Head of caudate nucleus (tissue), 42 donors: ENCODE measurements at regions not wholly inside any gene's neighbourhood (a gene's known extent, or its start where the extent isn't known, plus 50 kb on each side); places are given as distances from the start of the nearest gene placed in this dataset.
A peak's percentile ranks its signal among the peaks of the same experiment; 100 is the strongest.

Experiments used
- DNase-seq, 42 donors: peaks; one replicate each; pipeline versions ENCODE4 v3.0.0 to v3.0.0-alpha.2; 2020 to 2021; ENCODE audit warnings: mixed read lengths in 7 of 42
- intact Hi-C: fragments of 100-400 bp; cut with DNase I; formaldehyde crosslinking; loops from one replicate; pipeline ENCODE4 v1.15.0; 2022

- DNase-seq, result no peak
- intact Hi-C loops, result no loop called here
Measured at GRCh38 chr6:138600726-138601125, 101.4 kb upstream of the NHSL1 start.

- intact Hi-C loops, result no loop called here
- no peak for DNase-seq
Measured at GRCh38 chr6:138601128-138601527, 101.8 kb upstream of the NHSL1 start.

DNA sequence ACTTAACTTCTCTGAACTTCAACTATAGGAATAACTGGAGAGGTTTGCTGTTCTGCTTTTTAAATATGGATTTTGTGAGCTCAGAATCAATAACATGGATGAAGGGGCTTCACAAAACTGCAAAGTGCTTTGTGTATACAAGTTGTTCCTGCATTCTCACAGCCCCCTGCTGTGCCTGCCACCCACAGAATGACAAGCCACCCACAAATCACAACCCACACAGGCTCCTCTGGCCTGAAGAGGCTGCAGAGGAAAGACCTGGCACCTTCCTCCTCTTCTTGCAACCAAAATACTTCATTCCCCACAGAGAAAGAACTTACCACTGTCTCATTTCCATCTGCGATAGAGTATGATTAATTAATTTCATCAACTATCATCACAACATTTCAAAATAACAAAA, 106.7 kb upstream of the NHSL1 start:
- DNase-seq, result no peak
- intact Hi-C loops, result no loop called here

GRCh38 chr6:138607478-138608433, 108.5 kb upstream of the NHSL1 start:
- no peak for DNase-seq
- intact Hi-C loops, result no loop called here

- no peak for DNase-seq
- intact Hi-C loops, result no loop called here
Measured at GRCh38 chr6:138608896-138609295, 109.6 kb upstream of the NHSL1 start.

DNA sequence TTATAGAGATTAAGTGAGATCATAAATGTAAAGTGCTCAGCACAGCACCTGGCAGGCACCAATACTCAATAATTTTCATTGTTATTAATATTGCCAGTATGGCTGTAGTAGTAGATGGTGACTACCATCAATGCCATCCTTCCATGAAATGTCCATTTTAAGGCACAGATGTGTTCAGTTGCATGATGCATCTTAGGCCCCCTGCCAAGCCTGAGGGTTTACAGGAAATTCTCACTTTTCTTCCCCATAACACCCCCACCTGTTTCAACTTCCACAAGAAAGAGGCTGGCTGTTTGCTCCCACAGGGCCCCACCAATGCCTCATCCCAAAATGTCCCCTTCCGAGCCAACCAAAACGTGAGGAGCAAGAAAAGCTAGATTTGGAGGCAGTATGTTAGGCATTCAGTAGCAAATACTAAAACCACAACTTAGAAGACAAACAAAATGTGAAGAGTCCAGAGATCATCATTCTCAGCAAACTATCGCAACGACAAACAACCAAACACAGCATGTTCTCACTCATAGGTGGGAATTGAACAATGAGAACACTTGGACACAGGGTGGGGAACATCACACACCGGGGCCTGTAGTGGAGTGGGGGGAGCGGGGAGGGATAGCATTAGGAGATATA, 110.6 kb upstream of the NHSL1 start:
- DNase-seq, result no peak
- intact Hi-C loops, result no loop called here

DNA sequence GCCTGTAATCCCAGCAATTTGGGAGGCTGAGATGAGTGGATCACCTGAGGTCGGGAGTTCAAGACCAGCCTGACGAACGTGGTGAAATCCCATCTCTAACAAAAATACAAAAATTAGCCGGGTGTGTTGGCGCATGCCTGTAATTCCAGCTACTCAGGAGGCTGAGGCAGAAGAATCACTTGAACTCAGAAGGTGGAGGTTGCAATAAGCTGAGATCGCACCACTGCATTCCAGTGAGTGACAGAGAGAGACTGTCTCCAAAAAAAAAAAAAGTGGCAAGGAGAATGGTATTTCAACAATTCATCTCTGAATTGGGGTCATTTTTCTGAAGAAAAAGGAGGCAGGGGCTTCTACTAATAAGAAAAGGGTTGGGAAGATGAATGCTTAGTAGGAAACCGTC, 111.5 kb upstream of the NHSL1 start:
- intact Hi-C loops, result no loop called here
- DNase-seq, result no peak

DNA sequence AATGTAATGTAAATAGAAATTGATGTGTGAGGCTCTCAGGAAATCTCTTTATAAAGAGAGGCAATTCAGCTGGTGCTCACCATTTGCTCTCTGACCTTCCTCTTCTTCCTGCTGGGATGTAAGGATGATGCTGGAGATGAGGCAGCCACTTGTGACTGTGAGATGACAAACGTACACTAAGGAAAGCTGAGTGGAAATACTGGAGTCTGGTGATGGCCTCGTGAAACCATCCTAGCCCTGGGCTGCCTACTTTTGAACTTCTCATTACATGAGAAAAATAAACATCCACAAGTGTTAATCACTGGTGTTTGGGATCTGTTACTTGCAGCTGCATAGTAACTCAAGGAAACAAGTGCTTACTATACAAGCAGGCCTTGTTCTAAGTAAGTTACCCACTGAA, 114.9 kb upstream of the NHSL1 start:
- intact Hi-C loops, result no loop called here
- DNase-seq, result no peak

DNA sequence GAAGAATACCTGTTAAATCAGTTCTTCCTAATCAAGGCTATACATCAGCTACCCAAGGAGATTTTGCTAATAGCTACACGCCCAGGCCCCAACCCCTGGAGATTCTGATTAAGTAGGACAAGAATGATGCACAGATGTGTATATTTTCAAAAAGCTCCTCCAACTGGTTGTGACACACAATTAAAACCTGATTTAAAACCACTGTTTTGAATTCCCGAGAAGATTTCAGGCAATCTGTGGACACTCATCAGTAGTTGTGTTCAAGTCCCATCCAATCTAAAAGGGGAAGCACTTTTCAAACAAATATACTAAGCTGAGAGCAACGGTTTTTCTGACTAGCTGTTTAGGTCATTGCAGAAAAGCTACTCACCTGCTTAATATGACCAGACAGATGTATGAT, 118.9 kb upstream of the NHSL1 start:
- DNase-seq, result no peak
- intact Hi-C loops, result no loop called here

DNA sequence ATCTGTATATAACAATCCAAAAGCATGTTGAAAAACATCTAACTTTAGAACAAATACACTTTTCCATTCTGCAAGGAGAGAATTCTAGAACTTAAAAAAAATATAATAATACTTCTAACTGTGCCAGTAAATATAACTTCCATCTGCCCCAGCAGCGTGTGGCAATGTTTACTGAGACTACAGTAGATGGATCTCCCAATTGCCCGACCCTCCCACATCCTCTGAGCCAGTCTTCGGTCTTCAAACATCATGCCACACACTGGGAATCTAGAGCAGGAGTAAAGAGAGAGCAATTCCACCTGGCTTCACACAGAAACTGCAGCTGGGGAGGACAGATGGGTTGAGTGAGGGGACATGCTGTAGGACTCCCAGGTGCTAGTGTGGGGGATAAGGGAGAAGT, 121.3 kb upstream of the NHSL1 start:
- DNase-seq, result no peak
- intact Hi-C loops, result no loop called here

- intact Hi-C loops, result no loop called here
- no peak for DNase-seq
Measured at GRCh38 chr6:138622967-138623366, 123.7 kb upstream of the NHSL1 start.

DNA sequence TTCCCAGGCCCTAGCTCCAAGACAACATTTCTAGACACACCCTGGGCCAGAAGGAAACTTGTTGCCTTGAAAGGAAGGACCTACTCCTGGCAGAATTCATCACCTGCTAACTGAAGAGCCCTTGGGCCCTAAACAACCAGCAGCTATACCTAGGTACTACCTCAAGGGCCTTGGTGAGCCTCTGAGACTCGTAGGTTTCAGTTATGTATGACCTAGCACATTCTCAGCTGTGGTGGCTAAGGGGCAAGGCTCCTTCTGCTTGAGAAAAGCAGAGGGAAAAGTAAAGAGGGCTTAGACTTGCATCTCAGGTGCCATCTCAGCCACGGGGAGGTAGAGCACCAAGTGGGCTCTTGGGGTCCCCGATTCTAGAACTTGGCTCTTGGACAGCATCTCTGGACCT, 132.3 kb upstream of the NHSL1 start:
- DNase-seq, result no peak

GRCh38 chr6:138637822-138638221, 135.7 kb upstream of the CCDC28A start:
- intact Hi-C loops, result no loop called here
- no peak for DNase-seq

More for the DNA sequence above, 132.3 kb upstream of the NHSL1 start:
- intact Hi-C loops, result no loop called here

DNA sequence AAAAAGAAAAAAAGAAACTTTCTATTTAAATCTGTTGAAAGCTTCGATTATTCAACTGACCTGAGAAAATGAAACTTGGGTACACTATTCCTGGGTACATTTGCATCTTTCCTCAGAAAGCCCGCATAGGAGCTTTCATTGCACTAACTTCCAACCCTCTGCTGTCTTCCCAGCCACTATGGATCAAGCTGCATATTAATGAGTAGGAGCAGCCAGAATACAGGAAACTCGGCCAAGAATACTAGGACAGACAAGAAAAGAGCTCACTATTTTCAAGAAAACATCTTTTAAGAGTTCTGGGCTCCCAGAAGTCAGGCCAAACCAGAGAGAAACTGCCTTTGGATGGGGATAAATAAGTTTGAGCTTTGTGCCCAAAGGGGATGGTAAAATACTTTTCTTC, 135.0 kb upstream of the CCDC28A start:
- peak in 7 of 42 donors; percentile 10 to 60 (median 30) for DNase-seq
- intact Hi-C loops, result no loop called here

- DNase-seq, result peak in 1 of 42 donors; percentile 9
- intact Hi-C loops, result no loop called here
Measured at GRCh38 chr6:138640028-138640427, 133.5 kb upstream of the CCDC28A start.

DNA sequence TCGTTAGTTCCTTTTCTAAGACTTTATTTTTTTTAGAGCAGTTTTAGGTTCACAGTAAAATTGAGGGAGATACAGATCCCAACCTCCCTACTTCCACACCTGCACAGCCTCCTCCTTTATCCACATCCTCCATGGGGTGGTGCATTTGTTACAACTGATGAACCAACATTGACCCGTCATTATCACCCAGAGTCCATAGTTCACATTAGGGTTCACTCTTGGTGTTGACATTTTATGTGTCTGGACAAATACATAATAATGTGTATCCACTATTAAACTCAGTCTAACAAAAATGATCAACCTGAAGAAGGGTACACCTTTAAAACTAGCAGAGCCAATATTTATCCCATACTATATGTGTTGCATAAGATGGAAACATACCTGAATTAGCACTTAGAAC, 130.4 kb upstream of the CCDC28A start:
- intact Hi-C loops, result no loop called here
- no peak for DNase-seq

DNA sequence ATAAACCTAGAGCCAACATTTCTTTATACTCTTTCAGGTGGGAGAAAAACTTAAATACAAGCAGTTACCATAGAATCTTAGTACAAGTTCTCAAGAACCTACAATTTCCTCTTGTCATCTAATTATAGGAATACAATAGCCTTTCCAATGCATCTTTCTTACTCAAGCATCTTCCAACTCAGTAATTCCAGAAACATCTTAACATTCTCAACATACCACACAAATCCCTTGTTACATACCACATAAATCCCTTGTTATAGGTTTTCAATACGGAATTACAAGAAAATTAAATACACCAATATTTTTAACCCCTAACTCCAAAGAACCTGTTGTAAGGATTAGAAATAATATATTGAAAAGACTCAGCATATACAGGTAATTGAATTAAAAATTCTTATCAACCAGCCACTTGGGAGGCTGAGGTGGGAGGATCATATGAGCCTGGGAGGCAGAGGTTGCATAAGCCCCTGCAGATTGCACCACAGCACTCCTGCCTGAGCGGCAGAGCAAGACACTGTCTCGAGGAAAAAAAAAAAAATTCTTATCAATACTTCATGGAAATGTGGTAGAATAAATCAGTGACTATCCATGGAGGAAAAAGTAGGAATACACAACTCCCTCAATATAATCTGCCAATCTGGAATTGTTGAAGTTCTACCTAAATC, 127.5 kb upstream of the CCDC28A start:
- intact Hi-C loops, result no loop called here
- no peak for DNase-seq

DNA sequence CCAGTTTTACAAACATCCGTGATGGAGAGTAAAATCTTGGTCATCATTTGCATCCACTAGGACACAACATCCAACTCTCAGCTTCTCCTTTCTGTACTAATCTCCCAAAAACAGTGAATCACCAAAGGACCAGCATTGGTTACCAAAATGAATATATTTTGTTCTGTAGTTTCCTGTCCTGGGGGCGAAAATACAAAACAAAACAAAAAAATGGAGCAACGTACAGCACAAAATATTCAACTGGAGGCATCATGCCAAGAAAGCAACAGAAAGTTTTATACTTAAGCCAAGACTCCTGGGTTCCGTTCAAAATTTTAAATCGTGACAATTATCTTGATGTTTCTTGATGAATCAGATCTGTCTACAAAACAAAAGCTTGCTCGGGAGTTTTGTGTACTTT, 126.6 kb upstream of the CCDC28A start:
- no peak for DNase-seq
- intact Hi-C loops, result no loop called here

GRCh38 chr6:138648127-138648526, 125.4 kb upstream of the CCDC28A start:
- no peak for DNase-seq
- intact Hi-C loops, result no loop called here

DNA sequence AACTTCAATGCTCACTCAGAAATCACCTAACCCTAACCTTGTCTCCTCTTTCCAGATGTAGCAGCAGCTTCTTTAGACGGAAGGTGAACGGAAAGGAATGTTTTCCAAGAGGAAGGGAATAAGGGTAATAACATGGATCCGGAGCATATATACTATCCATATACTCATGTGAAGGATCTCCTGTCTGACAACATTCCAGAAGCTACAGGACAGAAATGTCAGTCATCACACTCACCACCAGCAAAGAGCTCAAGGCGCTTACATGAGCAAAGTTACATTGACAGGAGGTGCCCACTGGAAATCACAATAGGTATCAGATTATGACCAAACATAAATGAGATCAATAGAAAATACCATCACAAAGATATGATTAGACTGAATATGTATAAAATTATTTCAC, 122.1 kb upstream of the CCDC28A start:
- intact Hi-C loops, result no loop called here
- no peak for DNase-seq
